ENCODE measurements at regions not wholly inside any gene's neighbourhood (a gene's known extent, or its start where the extent isn't known, plus 50 kb on each side); places are given as distances from the start of the nearest gene placed in this dataset.

GRCh38 chr12:46560874-46561273, 188.3 kb upstream of the SLC38A2 start:
- TF ChIP-seq, protein P1, sequence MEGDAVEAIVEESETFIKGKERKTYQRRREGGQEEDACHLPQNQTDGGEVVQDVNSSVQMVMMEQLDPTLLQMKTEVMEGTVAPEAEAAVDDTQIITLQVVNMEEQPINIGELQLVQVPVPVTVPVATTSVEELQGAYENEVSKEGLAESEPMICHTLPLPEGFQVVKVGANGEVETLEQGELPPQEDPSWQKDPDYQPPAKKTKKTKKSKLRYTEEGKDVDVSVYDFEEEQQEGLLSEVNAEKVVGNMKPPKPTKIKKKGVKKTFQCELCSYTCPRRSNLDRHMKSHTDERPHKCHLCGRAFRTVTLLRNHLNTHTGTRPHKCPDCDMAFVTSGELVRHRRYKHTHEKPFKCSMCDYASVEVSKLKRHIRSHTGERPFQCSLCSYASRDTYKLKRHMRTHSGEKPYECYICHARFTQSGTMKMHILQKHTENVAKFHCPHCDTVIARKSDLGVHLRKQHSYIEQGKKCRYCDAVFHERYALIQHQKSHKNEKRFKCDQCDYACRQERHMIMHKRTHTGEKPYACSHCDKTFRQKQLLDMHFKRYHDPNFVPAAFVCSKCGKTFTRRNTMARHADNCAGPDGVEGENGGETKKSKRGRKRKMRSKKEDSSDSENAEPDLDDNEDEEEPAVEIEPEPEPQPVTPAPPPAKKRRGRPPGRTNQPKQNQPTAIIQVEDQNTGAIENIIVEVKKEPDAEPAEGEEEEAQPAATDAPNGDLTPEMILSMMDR (IDR thresholded peaks at IDR 0.05), result no peak
- no peak for TF ChIP-seq POLR2AphosphoS5 (IDR thresholded peaks at IDR 0.05; ENCODE audit: insufficient read depth in 1 of 2, low read depth in 1 of 2)
- TF ChIP-seq POLR2A (IDR thresholded peaks at IDR 0.05), result no peak

Measured in vagina (tissue), 2 donors.